AG08395 (cell line): ENCODE measurements at regions not wholly inside any gene's neighbourhood (a gene's known extent, or its start where the extent isn't known, plus 50 kb on each side); places are given as distances from the start of the nearest gene placed in this dataset.
"Not testable (repeated sequence)": the region's sequence is repeated elsewhere in the genome, so short reads cannot be mapped to it uniquely, and the experiment has no call there.

ENCODE experiments used
- DNase-seq: peaks from one replicate; pipeline ENCODE4 v3.0.0; 2012; ENCODE audit warnings: mixed read lengths, low spot score

DNA sequence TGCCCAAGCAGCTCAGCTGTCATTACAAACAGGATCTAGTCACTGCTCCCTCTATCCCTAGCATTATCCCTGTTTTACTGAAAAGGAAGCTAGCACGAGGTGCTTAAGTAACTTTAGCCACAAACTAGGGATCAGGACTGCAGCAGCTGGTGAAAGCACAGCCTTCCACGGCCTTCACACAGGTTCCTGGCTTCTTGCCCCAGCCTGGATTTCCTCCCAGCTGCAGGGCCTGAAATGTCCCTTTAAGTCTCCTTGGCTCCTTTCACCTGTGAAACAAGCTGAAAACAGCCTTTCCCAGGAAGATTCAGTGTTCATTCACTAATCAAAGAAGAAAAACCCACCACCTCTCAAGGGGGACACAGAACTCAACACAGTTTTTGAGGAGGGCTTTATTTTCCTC lies 754.5 kb downstream of the DIAPH3 start:
- DNase-seq: no peak

- DNase-seq: no peak
Observed at GRCh38 chr13:59409634-59410200, 754.0 kb downstream of the DIAPH3 start.

DNA sequence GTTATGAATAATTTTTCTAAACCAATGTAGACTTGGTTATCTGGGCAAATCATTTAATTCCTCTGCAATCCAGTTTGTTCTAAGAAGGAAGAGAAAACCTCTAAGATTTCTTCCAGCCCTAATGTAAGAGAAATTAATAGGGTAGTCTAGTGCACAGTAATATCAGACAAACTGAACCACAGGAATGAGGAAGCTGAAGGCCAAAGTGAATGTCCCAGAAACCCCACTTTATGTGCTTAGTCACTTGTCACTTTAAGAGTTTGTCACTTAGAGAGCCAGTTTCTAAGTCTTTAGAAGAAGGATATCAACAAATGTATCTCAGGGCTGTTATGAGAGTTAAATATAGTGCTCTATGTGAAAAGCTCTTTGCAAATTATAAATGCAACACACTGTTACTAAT lies 750.6 kb downstream of the DIAPH3 start:
- no peak for DNase-seq

GRCh38 chr13:59414006-59414405 lies 749.7 kb downstream of the DIAPH3 start:
- no peak for DNase-seq

GRCh38 chr13:59415498-59415897 lies 748.2 kb downstream of the DIAPH3 start:
- no peak for DNase-seq

DNA sequence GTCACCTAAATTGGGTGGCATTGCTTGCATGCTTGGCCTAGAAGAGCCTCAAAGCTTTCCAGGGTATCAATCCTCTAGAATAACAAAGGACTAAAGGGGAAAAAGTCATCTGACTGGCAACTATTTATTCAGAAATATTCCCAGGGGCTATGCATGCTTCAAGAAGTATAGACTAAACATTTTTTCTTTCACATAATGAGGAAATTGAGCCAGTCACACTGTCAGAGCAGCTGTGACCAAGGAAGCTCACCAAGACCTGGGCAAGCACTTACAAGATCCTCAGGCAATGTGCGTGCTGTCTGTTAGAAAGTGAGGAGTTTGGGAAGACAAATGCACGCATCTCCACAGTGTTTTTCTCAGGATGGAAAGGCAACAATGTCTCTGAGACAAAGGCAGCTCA lies 747.2 kb downstream of the DIAPH3 start:
- DNase-seq: no peak

DNA sequence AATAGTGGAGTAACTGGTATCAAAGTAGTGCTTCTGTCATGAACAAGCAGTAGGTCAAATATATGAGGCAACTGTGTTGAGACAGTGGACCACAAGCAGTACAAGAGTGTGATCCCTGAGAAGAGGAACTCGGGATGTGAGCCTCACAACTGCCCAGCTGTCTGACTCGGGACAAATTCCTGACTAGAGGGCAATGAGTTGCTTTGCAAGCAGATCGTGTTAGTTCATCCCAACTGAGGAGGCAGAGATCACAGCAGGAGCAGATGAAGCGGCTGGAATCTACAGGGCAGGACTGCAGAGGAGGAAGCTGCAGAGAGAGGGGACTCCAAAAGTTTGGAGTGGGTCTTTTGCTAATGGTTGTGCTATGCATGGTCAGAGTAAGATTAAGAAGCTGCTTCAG lies 741.1 kb downstream of the DIAPH3 start:
- no peak for DNase-seq

- DNase-seq: no peak
Observed at GRCh38 chr13:59423708-59424340, 739.9 kb downstream of the DIAPH3 start.

GRCh38 chr13:59424661-59425060 lies 739.1 kb downstream of the DIAPH3 start:
- DNase-seq: no peak

- no peak for DNase-seq
Observed at GRCh38 chr13:59425211-59425741, 738.5 kb downstream of the DIAPH3 start.

DNA sequence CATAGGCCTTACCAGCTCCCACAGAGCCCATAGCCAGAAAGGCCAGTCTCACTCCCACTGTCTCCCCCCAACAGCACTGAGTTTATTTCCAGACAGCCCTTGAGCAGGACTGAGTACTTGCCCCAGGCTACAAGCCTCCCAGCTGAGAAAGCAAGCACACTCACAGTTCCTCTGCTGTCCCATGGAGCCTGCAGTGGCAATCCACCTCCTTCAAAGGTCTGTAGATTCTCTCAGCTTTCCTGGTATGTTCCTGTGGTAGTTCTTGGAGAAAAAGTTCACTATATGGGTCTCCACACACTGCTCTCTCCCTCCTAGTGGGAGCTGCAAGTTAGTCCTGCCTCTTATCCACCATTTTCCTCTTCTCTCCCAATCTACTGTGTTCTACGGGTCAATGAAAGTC lies 728.7 kb downstream of the DIAPH3 start:
- DNase-seq: no peak

- DNase-seq: no peak
Observed at GRCh38 chr13:59437544-59438301, 726.0 kb downstream of the DIAPH3 start.

DNA sequence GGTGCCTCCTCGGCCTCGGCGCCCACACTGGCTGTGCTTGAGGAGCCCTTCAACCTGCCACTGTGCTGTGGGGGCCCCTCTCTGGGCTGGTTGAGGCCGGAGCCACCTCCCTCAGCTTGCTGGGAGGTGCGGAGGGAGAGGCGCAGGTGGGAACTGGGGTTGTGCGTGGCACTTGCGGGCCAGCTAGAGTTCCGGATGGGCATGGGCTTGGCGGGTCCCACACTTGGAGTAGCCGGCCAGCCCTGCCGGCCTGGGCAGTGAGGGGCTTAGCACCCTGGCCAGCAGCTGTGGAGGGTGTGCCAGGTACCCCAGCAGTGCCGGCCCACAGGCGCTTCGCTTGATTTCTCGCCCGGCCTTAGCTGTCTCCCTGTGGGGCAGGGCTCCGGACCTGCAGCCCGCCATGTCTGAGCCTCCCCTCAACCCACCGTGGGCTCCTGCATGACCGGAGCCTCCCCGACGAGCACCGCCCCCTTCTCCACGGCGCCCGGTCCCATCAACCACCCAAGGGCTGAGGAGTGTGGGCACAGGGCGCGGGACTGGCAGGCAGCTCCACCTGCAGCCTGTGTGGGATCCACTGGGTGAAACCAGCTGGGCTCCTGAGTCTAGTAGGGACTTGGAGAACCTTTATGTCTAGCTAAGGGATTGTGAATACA lies 723.8 kb downstream of the DIAPH3 start:
- no peak for DNase-seq

- DNase-seq: not testable (repeated sequence)
Observed at GRCh38 chr13:59441068-59441467, 722.7 kb downstream of the DIAPH3 start.

DNA sequence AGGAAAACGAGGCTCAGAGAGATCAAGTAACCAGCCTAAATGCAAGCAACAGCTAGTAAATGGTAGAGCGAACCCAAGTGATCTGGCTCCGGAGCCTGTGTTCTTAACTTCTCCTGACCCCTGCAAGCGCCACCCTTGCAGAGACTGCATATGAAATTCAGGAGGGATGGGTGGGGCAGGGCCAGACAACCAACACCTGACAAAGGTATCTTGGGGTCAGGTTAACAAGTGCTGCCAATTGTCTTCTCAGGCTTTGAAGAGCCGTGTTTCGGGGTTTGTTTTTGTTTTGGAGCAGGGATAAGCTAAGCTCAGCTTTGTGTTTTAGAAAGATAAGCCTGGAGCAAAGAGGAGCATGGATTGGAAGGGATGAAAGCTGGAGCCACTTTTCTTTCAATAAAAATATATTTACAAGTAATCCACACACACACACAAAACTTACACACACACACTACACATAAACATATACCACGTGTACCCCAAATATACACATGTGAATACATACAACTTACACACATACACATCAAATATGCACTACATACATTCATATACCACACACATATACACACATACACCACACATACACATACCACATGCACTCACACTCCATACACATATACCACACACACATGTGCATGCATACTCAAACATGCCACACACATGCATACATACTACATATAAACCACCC lies 722.0 kb downstream of the DIAPH3 start:
- DNase-seq: no peak

DNA sequence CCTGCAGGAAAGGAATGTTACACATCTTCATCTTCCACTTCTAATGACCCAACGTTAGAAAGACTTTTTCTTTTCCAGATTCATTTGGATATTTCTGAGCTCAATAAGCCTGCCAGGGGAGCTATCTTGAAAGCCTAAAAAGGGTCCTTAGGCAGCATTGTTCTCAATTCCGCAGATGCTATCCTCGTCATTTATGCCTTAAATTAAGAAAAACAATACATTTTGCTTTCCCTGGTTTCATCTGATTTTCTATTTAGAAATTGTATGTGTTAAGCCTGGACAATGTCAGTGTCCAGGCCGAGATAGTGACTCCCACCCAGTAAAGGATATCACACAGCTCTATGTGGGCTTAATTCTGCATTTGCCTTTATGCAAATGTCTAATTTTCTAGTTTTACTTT lies 721.3 kb downstream of the DIAPH3 start:
- no peak for DNase-seq

DNA sequence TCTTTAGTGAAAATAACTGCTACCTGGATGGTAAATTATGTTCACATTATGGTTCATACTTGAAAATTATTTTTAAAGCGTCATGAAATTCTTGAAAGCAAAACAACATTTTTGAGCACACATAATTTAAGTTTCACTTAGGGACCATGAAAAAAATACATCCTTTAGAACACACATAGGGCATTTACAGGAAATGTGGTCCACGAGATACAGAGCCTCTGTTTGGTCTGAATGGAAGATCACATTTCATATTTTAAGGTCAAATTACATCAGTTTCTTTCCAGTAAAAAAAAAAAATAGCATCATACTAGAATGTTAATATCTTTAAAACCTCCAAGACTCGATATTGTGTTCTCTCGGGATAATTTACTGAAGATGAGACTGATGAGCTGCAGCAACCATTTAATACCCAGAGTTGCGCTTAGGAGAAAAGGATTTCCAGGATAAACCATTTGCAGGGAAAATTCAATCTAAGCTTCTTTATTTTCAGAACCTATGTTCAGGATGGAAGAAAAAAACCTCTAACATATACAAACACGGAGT lies 720.7 kb downstream of the DIAPH3 start:
- no peak for DNase-seq

DNA sequence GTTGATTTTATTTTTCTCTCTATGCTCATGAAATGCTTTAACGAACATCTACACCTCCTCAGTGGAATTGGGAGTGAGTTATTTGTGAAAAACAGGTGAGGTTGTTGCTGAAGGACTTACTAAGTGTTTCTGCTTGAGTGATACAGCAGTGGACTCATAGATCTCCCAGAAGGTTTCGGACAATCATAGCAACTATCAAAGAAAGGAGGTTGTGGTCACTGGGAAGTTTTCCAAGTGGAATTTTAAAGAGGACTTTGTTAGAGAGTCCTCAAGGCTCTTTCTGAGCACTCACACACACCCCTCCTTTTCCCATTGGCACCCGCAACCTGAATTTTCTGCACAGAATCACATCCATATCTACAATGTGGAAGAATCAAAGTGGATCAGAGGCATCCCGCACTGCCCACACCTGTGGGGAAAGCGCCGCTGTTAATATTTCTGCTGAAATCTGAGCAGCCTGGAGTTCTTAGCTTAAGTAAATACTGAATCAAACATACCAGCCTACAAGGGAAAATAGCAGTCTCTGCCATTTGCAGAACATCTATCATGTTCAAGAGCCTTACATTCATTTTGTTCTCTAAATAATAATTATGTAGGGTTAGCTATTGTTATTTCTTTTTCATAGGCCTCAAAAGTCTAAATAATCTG lies 719.4 kb downstream of the DIAPH3 start:
- no peak for DNase-seq

DNA sequence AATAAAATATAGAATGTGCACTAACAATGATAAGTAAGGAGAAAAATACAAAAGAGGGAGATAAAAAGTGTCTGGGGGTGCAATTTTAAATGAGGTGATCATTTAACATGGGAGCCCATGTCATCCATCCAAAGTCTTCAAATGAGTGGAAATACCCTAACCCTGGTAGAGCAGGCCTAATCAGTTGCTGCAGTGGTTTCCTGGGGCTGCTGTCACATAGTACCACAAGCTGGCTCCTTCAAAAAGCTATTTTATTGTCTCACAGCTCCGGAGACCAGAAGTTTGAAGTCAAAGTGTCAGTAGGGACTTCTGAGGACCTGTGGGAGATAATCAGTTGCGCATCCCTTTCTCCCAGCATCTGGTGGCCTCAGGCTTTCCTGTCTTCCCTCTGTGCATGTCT lies 717.9 kb downstream of the DIAPH3 start:
- DNase-seq: no peak

DNA sequence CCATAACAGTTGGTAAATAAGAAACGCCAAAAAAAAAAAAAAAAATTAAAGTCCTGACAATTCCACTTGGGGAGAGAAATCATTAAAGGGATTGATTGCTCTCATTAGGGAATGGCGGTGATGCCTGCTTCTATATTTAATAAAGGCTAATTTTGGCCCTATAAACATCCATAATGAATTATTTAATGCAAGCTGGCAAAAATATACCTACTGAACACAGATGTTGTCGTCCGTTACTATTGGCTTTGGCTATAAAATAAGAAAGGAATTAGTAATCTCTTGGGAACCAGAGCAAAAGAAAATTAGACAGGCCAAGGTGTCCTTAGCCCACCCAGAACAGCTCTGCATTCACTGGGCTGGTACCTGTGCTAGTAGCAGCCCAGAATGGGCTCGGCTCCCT lies 717.3 kb downstream of the DIAPH3 start:
- DNase-seq: no peak

DNA sequence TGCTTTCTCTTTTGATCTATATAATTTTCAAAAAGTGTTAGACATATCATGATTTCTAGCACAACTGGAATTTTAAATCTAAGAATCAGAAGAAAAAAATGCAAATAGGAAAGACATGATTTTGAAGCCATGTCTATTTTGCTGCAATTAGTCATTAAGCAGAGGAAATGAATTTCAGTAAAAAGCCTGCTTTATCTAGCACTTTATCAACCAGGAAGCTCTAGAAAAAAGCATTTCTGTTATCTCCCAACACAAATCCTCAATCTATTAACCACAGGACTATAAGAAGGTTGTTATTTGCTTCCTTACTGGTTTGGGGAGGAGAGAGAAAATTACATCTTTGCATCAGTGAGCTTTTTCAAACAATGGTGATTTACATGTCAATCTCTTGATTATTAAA lies 716.7 kb downstream of the DIAPH3 start:
- no peak for DNase-seq
